H1 (cell line): ENCODE measurements at regions not wholly inside any gene's neighbourhood (a gene's known extent, or its start where the extent isn't known, plus 50 kb on each side); places are given as distances from the start of the nearest gene placed in this dataset.

Experiments
- CTCF ChIA-PET: fragments of 300-600 bp; sonication (Branson Sonifier 250); formaldehyde crosslinking; loops from one replicate; lab custom pipeline; 2021; ENCODE audit not compliant: partially characterized antibody; lab: Charles Lee
- POLR2A ChIA-PET: fragments of 300-600 bp; sonication (Branson Sonifier 250); formaldehyde crosslinking; loops from one replicate; lab custom pipeline; 2021; ENCODE audit warnings: inconsistent platforms; ENCODE audit not compliant: partially characterized antibody; lab: Charles Lee
- DNase-seq, 2 experiments: peaks; one replicate each; pipeline versions ENCODE4 v3.0.0 to v3.0.0-alpha.2; 2010 to 2022; ENCODE audit warnings: low spot score in 2 of 2, low read depth in 1 of 2, mixed read lengths in 1 of 2
- FAIRE-seq: peaks from 2 replicates; lab custom pipeline; 2011; peaks lifted over from hg19 to GRCh38; lab: Jason Lieb, UNC
- H2AFZ ChIP-seq: 2 replicates; pipeline ENCODE4 v1.8.1; 2012; ENCODE audit warnings: low read length, inconsistent platforms
- H2AK5ac ChIP-seq: 2 replicates; pipeline ENCODE4 v1.6.1; 2013; ENCODE audit warnings: low read depth, low read length
- H2BK120ac ChIP-seq: replicated peaks from 2 replicates; pipeline ENCODE3; 2013; ENCODE audit warnings: low read depth, low read length, inconsistent platforms
- H2BK12ac ChIP-seq: 2 replicates; pipeline ENCODE4 v1.6.1; 2013; ENCODE audit warnings: low read depth, low read length
- H2BK15ac ChIP-seq: 2 replicates; pipeline ENCODE4 v1.6.1; 2013; ENCODE audit warnings: low read length
- H2BK20ac ChIP-seq: 2 replicates; pipeline ENCODE4 v1.6.1; 2013; ENCODE audit warnings: low read length
- H2BK5ac ChIP-seq: 2 replicates; pipeline ENCODE4 v1.6.1; 2013; ENCODE audit warnings: low read depth, low read length
- H3K14ac ChIP-seq: 2 replicates; pipeline ENCODE4 v1.6.1; 2013; ENCODE audit warnings: inconsistent platforms; ENCODE audit not compliant: insufficient read length
- H3K18ac ChIP-seq: 2 replicates; pipeline ENCODE4 v1.6.1; 2013; ENCODE audit warnings: low read length; ENCODE audit errors: extremely low read depth
- H3K23ac ChIP-seq: 2 replicates; pipeline ENCODE4 v1.6.1; 2013; ENCODE audit warnings: inconsistent platforms; ENCODE audit not compliant: insufficient read length
- H3K23me2 ChIP-seq: 2 replicates; pipeline ENCODE4 v1.6.1; 2013; ENCODE audit warnings: low read depth, low read length
- H3K27ac ChIP-seq: 2 replicates; pipeline ENCODE4 v1.6.1; 2011; ENCODE audit warnings: low read depth, low read length, inconsistent platforms
- H3K27me3 ChIP-seq, 4 experiments: replicated peaks in 1 of 4; 1 replicate in 1 of 4; 2 replicates in 3 of 4; pipeline versions ENCODE4 v1.6.1 to v1.8.1; 2011 to 2013; ENCODE audit warnings: low read length in 3 of 4, mild to moderate bottlenecking in 3 of 4, inconsistent platforms in 2 of 4, mixed read lengths in 2 of 4, moderate library complexity in 1 of 4; ENCODE audit not compliant: control insufficient read depth in 3 of 4, insufficient read depth in 3 of 4; ENCODE audit errors: extremely low read depth in 1 of 4
- H3K36me3 ChIP-seq, 4 experiments: 2 replicates each; pipeline versions ENCODE4 v1.6.1 to v1.8.1; 2011 to 2013; ENCODE audit warnings: mild to moderate bottlenecking in 4 of 4, low read length in 3 of 4, moderate library complexity in 2 of 4, control low read depth in 1 of 4, inconsistent platforms in 1 of 4; ENCODE audit not compliant: insufficient read depth in 4 of 4, control insufficient read depth in 2 of 4
- H3K4ac ChIP-seq: replicated peaks from 2 replicates; pipeline ENCODE3; 2013; ENCODE audit warnings: low read length, low read depth, mixed read lengths, inconsistent platforms; ENCODE audit not compliant: insufficient read length
- H3K4me1 ChIP-seq, 4 experiments: replicated peaks in 1 of 4; 1 replicate in 1 of 4; 2 replicates in 3 of 4; pipeline versions ENCODE4 v1.6.1 to v1.8.1; 2011 to 2013; ENCODE audit warnings: low read length in 3 of 4, inconsistent platforms in 2 of 4, mixed read lengths in 1 of 4; ENCODE audit not compliant: insufficient read depth in 4 of 4, control insufficient read depth in 3 of 4
- H3K4me2 ChIP-seq, 2 experiments: 2 replicates each; pipeline versions ENCODE4 v1.6.1 to v1.8.1; 2011 to 2013; ENCODE audit warnings: low read depth in 2 of 2, low read length in 2 of 2, control low read depth in 1 of 2, inconsistent platforms in 1 of 2, mild to moderate bottlenecking in 1 of 2; ENCODE audit not compliant: insufficient read depth in 1 of 2
- H3K4me3 ChIP-seq, 4 experiments: fragments of 200-600, 300-600 bp in 1 of 4; sonication (generic), shearing (Covaris generic), sonication (Bioruptor Twin) in 1 of 4; 2 replicates each; pipeline versions ENCODE4 v1.5.1 to v1.8.1; 2011 to 2016; ENCODE audit warnings: low read length in 4 of 4, low read depth in 3 of 4, control low read depth in 2 of 4, inconsistent platforms in 2 of 4, mild to moderate bottlenecking in 2 of 4, mixed read lengths in 1 of 4, moderate library complexity in 1 of 4; ENCODE audit not compliant: insufficient read depth in 2 of 4; ENCODE audit errors: extremely low read depth in 1 of 4
- H3K56ac ChIP-seq: replicated peaks from 2 replicates; pipeline ENCODE3; 2013; ENCODE audit warnings: low read depth, mild to moderate bottlenecking, mixed read lengths, low read length, inconsistent platforms; ENCODE audit not compliant: insufficient read length
- H3K79me1 ChIP-seq: 2 replicates; pipeline ENCODE4 v1.6.1; 2013; ENCODE audit warnings: low read depth, low read length, control low read depth
- H3K79me2 ChIP-seq, 2 experiments: 2 replicates each; pipeline versions ENCODE4 v1.6.1 to v1.8.1; 2012 to 2013; ENCODE audit warnings: low read length in 2 of 2, mild to moderate bottlenecking in 2 of 2, inconsistent platforms in 1 of 2; ENCODE audit not compliant: insufficient read depth in 2 of 2, control insufficient read depth in 1 of 2
- H3K9ac ChIP-seq, 4 experiments: replicated peaks in 1 of 4; 1 replicate in 1 of 4; 2 replicates in 3 of 4; pipeline versions ENCODE4 v1.6.1 to v1.8.1; 2011 to 2013; ENCODE audit warnings: low read depth in 3 of 4, low read length in 3 of 4, control low read depth in 2 of 4, mild to moderate bottlenecking in 2 of 4, moderate library complexity in 2 of 4, inconsistent platforms in 1 of 4; ENCODE audit errors: extremely low read depth in 1 of 4
- H3K9me3 ChIP-seq, 2 experiments: 2 replicates each; pipeline versions ENCODE4 v1.6.1 to v1.8.1; 2012 to 2013; ENCODE audit warnings: mild to moderate bottlenecking in 2 of 2, moderate library complexity in 2 of 2, control low read depth in 1 of 2, inconsistent platforms in 1 of 2, low read depth in 1 of 2, low read length in 1 of 2, mixed read lengths in 1 of 2; ENCODE audit not compliant: insufficient read depth in 2 of 2
- H4K20me1 ChIP-seq, 2 experiments: replicated peaks in 1 of 2; 2 replicates each; pipeline versions ENCODE3 to v1.8.1; 2011 to 2013; ENCODE audit warnings: inconsistent platforms in 2 of 2, low read length in 2 of 2, mild to moderate bottlenecking in 1 of 2; ENCODE audit not compliant: insufficient read depth in 2 of 2, control insufficient read depth in 1 of 2
- H4K5ac ChIP-seq: 2 replicates; pipeline ENCODE4 v1.6.1; 2013; ENCODE audit warnings: low read length, low read depth, mixed read lengths, inconsistent platforms; ENCODE audit not compliant: insufficient read length
- H4K8ac ChIP-seq: 2 replicates; pipeline ENCODE4 v1.8.0; 2013; ENCODE audit warnings: mild to moderate bottlenecking, moderate library complexity, low read length, inconsistent platforms; ENCODE audit not compliant: insufficient read depth; ENCODE audit errors: extremely low read depth
- H4K91ac ChIP-seq: replicated peaks from 2 replicates; pipeline ENCODE3; 2013; ENCODE audit warnings: low read length, mixed read lengths, inconsistent platforms; ENCODE audit not compliant: insufficient read length
- CBX8 ChIP-seq: fragments of 300-800, 300-1000 bp; sonication (generic); IDR thresholded peaks from 2 replicates; pipeline ENCODE4 v1.7.1; 2016; ENCODE audit warnings: low read depth, low read length, borderline replicate concordance
- CHD2 ChIP-seq: IDR thresholded peaks from 2 replicates; pipeline ENCODE4 v1.6.1; 2012; ENCODE audit warnings: low read length, improper control_type of control experiment
- EP300 ChIP-seq, 2 experiments: IDR thresholded peaks; 1 replicate in 1 of 2; 2 replicates in 1 of 2; pipeline ENCODE4 v1.6.1; 2011 to 2012; ENCODE audit warnings: low read depth in 2 of 2, low read length in 2 of 2, mild to moderate bottlenecking in 2 of 2, borderline replicate concordance in 1 of 2, inconsistent platforms in 1 of 2, moderate library complexity in 1 of 2
- EZH2 ChIP-seq: fragments of 200-600 bp; sonication (generic); IDR thresholded peaks from 2 replicates; pipeline ENCODE4 v1.7.1; 2012; ENCODE audit warnings: low read depth, mild to moderate bottlenecking, moderate library complexity, low read length, inconsistent platforms; ENCODE audit not compliant: severe bottlenecking
- NANOG ChIP-seq: IDR thresholded peaks from 2 replicates; pipeline ENCODE4 v1.6.1; 2011; ENCODE audit warnings: low read length, low read depth, mild to moderate bottlenecking, inconsistent platforms; ENCODE audit not compliant: insufficient read depth, poor library complexity, severe bottlenecking
- NRF1 ChIP-seq: IDR thresholded peaks from 2 replicates; pipeline ENCODE4 v1.6.1; 2011; ENCODE audit warnings: mild to moderate bottlenecking, low read depth, low read length, improper control_type of control experiment
- PHF8 ChIP-seq: fragments of 200-600 bp; sonication (generic); conservative IDR thresholded peaks from 2 replicates; pipeline ENCODE4 v1.7.1; 2012; ENCODE audit warnings: low read depth, mild to moderate bottlenecking, inconsistent platforms, low read length, moderate library complexity
- RBBP5 ChIP-seq: IDR thresholded peaks from 2 replicates; pipeline ENCODE4 v1.7.1; 2012; ENCODE audit warnings: low read depth, mild to moderate bottlenecking, inconsistent platforms, low read length, moderate library complexity, borderline replicate concordance
- SAP30 ChIP-seq: fragments of 300-600 bp; sonication (generic); IDR thresholded peaks from 2 replicates; pipeline ENCODE4 v1.7.1; 2012; ENCODE audit warnings: low read length, moderate library complexity, mild to moderate bottlenecking, inconsistent platforms; ENCODE audit not compliant: insufficient read depth, insufficient replicate concordance
- SIRT6 ChIP-seq: IDR thresholded peaks from one replicate; pipeline ENCODE4 v1.7.1; 2012; ENCODE audit warnings: low read length, inconsistent platforms
- SP4 ChIP-seq: IDR thresholded peaks from 2 replicates; pipeline ENCODE4 v1.6.1; 2012; ENCODE audit warnings: low read length, inconsistent platforms
- SRF ChIP-seq: IDR thresholded peaks from 2 replicates; pipeline ENCODE4 v1.6.1; 2011; ENCODE audit warnings: mild to moderate bottlenecking, low read depth, low read length, moderate library complexity
- TAF7 ChIP-seq: optimal IDR thresholded peaks from 2 replicates; pipeline ENCODE3; 2011; ENCODE audit warnings: low read depth, mild to moderate bottlenecking, inconsistent platforms, low read length, moderate library complexity, borderline replicate concordance
- TCF12 ChIP-seq: IDR thresholded peaks from 2 replicates; pipeline ENCODE4 v1.6.1; 2011; ENCODE audit warnings: low read depth, mild to moderate bottlenecking, low read length
- WGBS, 2 experiments: shearing (Covaris generic) in 1 of 2; methylation state at CpG; one replicate each; pipeline versions ENCODE4 v1.1.6 to v1.1.7; 2013 to 2015; ENCODE audit warnings: low lambda C conversion rate in 2 of 2, mixed read lengths in 2 of 2, inconsistent platforms in 1 of 2, low coverage in 1 of 2, missing lambda C conversion rate in 1 of 2; ENCODE audit not compliant: insufficient replicate concordance in 2 of 2, insufficient coverage in 1 of 2, insufficient read length in 1 of 2; ENCODE audit errors: extremely low coverage in 1 of 2, missing lambda C conversion rate in 1 of 2; 5-methylcytosine and 5-hydroxymethylcytosine counted together

- Histone ChIP-seq H2BK20ac (no peak overlapping the region), H2BK120ac (no peak overlapping the region), H2BK5ac (no peak overlapping the region), H2AK5ac (no peak overlapping the region), H2BK15ac (no peak overlapping the region), H3K23ac (no peak overlapping the region), H3K79me2 (no peaks in the 10 kb centered on the region), H3K27me3 (no peaks in the 10 kb centered on the region), H3K36me3 (no peaks in the 10 kb centered on the region), H3K23me2 (no peaks in the 10 kb centered on the region), H3K18ac (no peak overlapping the region), H3K4me2 (no peak overlapping the region), H3K4ac (no peak overlapping the region), H3K4me3 (no peak overlapping the region), H4K5ac (no peak overlapping the region), H4K20me1 (no peaks in the 10 kb centered on the region), H3K4me1 (0 out of 7 replicates have a peak, but pooled peaks cover 0 to 2% (median 0%) of the 10 kb centered on the region in 4 experiments), H3K14ac (no peak overlapping the region), H3K9ac (no peak overlapping the region), H2AFZ (no peak overlapping the region), H4K8ac (no peak overlapping the region), H4K91ac (no peak overlapping the region), H3K79me1 (no peaks in the 10 kb centered on the region), H3K56ac (no peak overlapping the region), H2BK12ac (no peak overlapping the region), H3K9me3 (no peaks in the 10 kb centered on the region), H3K27ac (no peak overlapping the region)
- WGBS, 2 experiments = 88% methylated on average over 2 of the region's 2 CpGs; no CpG with 5 or more reads in 1 of the 2 experiments
- FAIRE-seq = no peak
- CTCF ChIA-PET = no interaction called here
- TF ChIP-seq PHF8 (no peak), SIRT6 (no peak), SRF (no peak), NANOG (no peak), TAF7 (no peak), EZH2 (no peak), TCF12 (no peak), NRF1 (no peak), CHD2 (no peak), CBX8 (no peak), RBBP5 (no peak), SP4 (no peak), SAP30 (no peak), EP300 (IDR thresholded peaks at IDR 0.05; ENCODE audit: borderline replicate concordance in 1 of 2, low read depth in 2 of 2, low read length in 2 of 2) (no peak)
- no peak for DNase-seq
- POLR2A ChIA-PET = no interaction called here
Measured at GRCh38 chr12:81987371-81987770, 228.2 kb upstream of the PPFIA2 start.
